ENCODE measurements at regions not wholly inside any gene's neighbourhood (a gene's known extent, or its start where the extent isn't known, plus 50 kb on each side); places are given as distances from the start of the nearest gene placed in this dataset.
A peak's percentile ranks its signal among the peaks of the same experiment; 100 is the strongest.

DNA sequence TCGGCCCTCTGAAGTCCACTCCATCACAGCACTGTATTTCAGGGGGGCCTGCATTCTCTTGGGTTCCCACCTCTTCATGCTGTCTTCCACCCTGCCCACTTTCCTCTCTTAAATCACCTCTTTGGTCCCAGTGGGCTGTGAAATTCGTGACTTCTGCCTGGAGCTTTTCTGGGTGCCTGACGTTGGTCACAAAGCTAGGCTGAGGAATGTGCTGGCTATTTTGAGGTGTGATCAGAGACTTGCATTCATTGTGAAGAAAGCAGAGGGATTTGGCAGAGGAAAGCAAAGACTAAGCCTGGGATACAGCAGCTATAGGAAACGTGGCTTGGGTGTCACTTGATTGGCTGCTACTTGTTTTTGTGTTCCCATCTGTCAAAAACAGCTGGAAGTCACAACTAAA lies 202.5 kb downstream of the SATB1 start:
- Histone ChIP-seq H3K4me2 (ENCODE audit: unreplicated experiment) (no peak overlapping the region), H3K27me3 (replicated peaks; ENCODE audit: insufficient read depth) (no peaks in the 10 kb centered on the region), H3K9ac (no peak overlapping the region), H3K9me3 (ENCODE audit: low read depth) (no peaks in the 10 kb centered on the region), H4K20me1 (ENCODE audit: insufficient read depth) (no peaks in the 10 kb centered on the region), H3K36me3 (ENCODE audit: low read depth) (no peaks in the 10 kb centered on the region), H3K4me3 (no peak overlapping the region), H3K9me2 (ENCODE audit: insufficient read depth) (peaks cover 4% of the 10 kb centered on the region; the same call in 1 of the 2 replicates), H3K27ac (no peak overlapping the region), H3F3A (ENCODE audit: insufficient read depth) (no peaks in the 10 kb centered on the region), H3K79me2 (ENCODE audit: insufficient read depth) (no peaks in the 10 kb centered on the region), H3K4me1 (ENCODE audit: insufficient read depth) (no peaks in the 10 kb centered on the region), H2AFZ (no peak overlapping the region)
- in situ Hi-C loops (cut with MboI), result no loop called here
- TF ChIP-seq EZH2 (IDR thresholded peaks at IDR 0.05; ENCODE audit: insufficient read depth, poor library complexity, severe bottlenecking) (no peak), EZH2phosphoT487 (IDR thresholded peaks at IDR 0.05; ENCODE audit: insufficient read depth, low read depth) (no peak)
- WGBS, 2 experiments (ENCODE audit: low coverage in 1 of 2, low lambda C conversion rate in 2 of 2, missing lambda C conversion rate in 2 of 2), result 8 to 9% methylated on average over 4 of the region's 4 CpGs
- DNase-seq, result no peak

DNA sequence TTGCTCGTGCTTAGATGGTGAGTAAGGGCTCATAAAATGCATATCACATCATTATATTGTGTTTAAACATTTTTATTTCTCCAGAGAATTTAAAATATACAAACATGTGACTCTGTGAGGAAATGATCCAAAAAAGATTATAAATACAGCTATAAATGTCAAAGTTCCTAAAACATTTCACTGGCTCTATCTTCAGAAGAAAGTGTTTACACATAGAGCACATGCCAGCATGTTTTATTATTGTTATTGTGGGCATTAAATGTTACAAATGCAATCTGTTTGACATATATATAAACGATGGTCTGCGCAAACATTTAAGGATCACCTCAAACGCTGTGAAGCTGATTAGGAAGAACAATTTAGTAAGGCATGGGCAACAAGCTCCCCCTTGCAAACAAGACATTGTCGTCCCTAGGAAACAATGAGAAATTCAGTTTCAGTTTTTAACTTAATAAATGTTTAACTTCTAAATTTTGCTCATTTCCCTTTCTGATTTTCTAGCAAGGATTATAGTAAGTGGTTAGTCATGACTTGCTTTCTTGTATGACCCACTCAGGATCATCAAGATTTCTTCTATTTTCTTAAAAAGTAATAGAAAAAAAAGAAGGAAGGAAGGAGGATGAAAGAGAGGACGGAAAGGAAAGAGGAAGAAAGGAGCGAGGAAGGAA lies 207.5 kb downstream of the SATB1 start:
- Histone ChIP-seq H3K4me3 (no peak overlapping the region), H3K9ac (no peak overlapping the region), H3K4me1 (ENCODE audit: insufficient read depth) (no peaks in the 10 kb centered on the region), H3K79me2 (ENCODE audit: insufficient read depth) (no peaks in the 10 kb centered on the region), H3K4me2 (ENCODE audit: unreplicated experiment) (no peak overlapping the region), H2AFZ (peak overlapping the region; percentile 34; the same call in 1 of the 2 replicates), H3K9me2 (ENCODE audit: insufficient read depth) (no peaks in the 10 kb centered on the region), H4K20me1 (ENCODE audit: insufficient read depth) (no peaks in the 10 kb centered on the region), H3K27me3 (replicated peaks; ENCODE audit: insufficient read depth) (no peaks in the 10 kb centered on the region), H3K36me3 (ENCODE audit: low read depth) (no peaks in the 10 kb centered on the region), H3K9me3 (ENCODE audit: low read depth) (no peaks in the 10 kb centered on the region), H3K27ac (no peak overlapping the region), H3F3A (ENCODE audit: insufficient read depth) (no peaks in the 10 kb centered on the region)
- TF ChIP-seq EZH2phosphoT487 (IDR thresholded peaks at IDR 0.05; ENCODE audit: insufficient read depth, low read depth), result no peak
- no peak for TF ChIP-seq EZH2 (IDR thresholded peaks at IDR 0.05; ENCODE audit: insufficient read depth, poor library complexity, severe bottlenecking)
- DNase-seq, result no peak
- in situ Hi-C loops (cut with MboI), result no loop called here
- 34 to 35% methylated on average over 7 of the region's 7 CpGs for WGBS, 2 experiments (ENCODE audit: low coverage in 1 of 2, low lambda C conversion rate in 2 of 2, missing lambda C conversion rate in 2 of 2)

DNA sequence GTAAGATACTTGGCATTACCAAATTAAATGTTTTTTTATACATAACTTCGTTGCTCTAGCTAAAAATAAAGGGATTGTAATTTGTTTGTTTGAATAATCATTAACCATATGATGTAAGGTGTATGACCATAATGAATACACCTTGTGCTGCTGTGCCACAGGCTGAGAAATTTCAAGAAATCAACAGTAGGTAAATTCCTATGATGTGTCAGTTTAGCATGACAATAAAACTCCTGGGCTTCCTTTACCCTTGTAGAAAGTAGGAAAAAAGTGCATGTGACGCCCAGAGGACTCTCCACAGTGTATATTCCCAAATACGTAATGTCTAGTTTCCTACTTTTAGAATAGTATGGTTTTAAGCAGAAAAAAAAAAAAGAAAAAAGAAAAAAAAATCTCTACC lies 208.1 kb downstream of the SATB1 start:
- no peaks in the 10 kb centered on the region for H3F3A ChIP-seq (ENCODE audit: insufficient read depth)
- no peak overlapping the region for H3K27ac ChIP-seq
- H3K79me2 ChIP-seq (ENCODE audit: insufficient read depth), result no peaks in the 10 kb centered on the region
- no peak overlapping the region for H3K4me2 ChIP-seq (ENCODE audit: unreplicated experiment)
- no peaks in the 10 kb centered on the region for H3K36me3 ChIP-seq (ENCODE audit: low read depth)
- no peak overlapping the region for H3K9ac ChIP-seq
- no peak overlapping the region for H2AFZ ChIP-seq
- WGBS, 2 experiments (ENCODE audit: low coverage in 1 of 2, low lambda C conversion rate in 2 of 2, missing lambda C conversion rate in 2 of 2), result 31 to 34% methylated on average over 3 of the region's 3 CpGs
- no peaks in the 10 kb centered on the region for H3K9me3 ChIP-seq (ENCODE audit: low read depth)
- no peaks in the 10 kb centered on the region for H3K27me3 ChIP-seq (replicated peaks; ENCODE audit: insufficient read depth)
- DNase-seq, result no peak
- no peak overlapping the region for H3K4me3 ChIP-seq
- no peaks in the 10 kb centered on the region for H3K9me2 ChIP-seq (ENCODE audit: insufficient read depth)
- in situ Hi-C loops (cut with MboI), result no loop called here
- no peak for TF ChIP-seq EZH2 (IDR thresholded peaks at IDR 0.05; ENCODE audit: insufficient read depth, poor library complexity, severe bottlenecking)
- no peak for TF ChIP-seq EZH2phosphoT487 (IDR thresholded peaks at IDR 0.05; ENCODE audit: insufficient read depth, low read depth)
- no peaks in the 10 kb centered on the region for H3K4me1 ChIP-seq (ENCODE audit: insufficient read depth)
- H4K20me1 ChIP-seq (ENCODE audit: insufficient read depth), result no peaks in the 10 kb centered on the region

DNA sequence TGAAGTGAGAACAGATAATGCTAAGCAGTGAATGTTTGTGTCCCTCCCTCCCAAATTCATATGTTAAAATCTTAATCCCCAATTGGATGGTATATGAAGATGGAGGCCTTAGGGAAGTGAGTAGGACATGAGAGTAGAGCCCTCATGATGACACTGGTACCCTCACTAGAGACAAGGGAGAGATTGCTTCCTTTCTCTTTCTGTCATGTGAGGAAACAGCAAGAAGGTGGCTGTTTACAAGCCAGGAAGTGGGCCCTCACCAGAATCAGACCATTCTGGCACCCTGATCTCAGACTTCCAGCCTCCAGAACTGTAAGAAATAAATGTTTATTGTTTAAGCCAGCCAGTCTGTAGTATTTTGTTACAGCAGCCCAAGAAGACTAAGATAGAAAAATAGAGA lies 209.5 kb downstream of the SATB1 start:
- TF ChIP-seq EZH2phosphoT487 (IDR thresholded peaks at IDR 0.05; ENCODE audit: insufficient read depth, low read depth) (no peak), EZH2 (IDR thresholded peaks at IDR 0.05; ENCODE audit: insufficient read depth, poor library complexity, severe bottlenecking) (no peak)
- Histone ChIP-seq H3K27ac (no peak overlapping the region), H3K4me2 (ENCODE audit: unreplicated experiment) (no peak overlapping the region), H3F3A (ENCODE audit: insufficient read depth) (no peaks in the 10 kb centered on the region), H3K9me2 (ENCODE audit: insufficient read depth) (no peaks in the 10 kb centered on the region), H4K20me1 (ENCODE audit: insufficient read depth) (no peaks in the 10 kb centered on the region), H3K9ac (no peak overlapping the region), H3K79me2 (ENCODE audit: insufficient read depth) (no peaks in the 10 kb centered on the region), H2AFZ (no peak overlapping the region), H3K4me1 (ENCODE audit: insufficient read depth) (no peaks in the 10 kb centered on the region), H3K36me3 (ENCODE audit: low read depth) (no peaks in the 10 kb centered on the region), H3K9me3 (ENCODE audit: low read depth) (no peaks in the 10 kb centered on the region), H3K4me3 (no peak overlapping the region), H3K27me3 (replicated peaks; ENCODE audit: insufficient read depth) (no peaks in the 10 kb centered on the region)
- DNase-seq, result no peak
- in situ Hi-C loops (cut with MboI), result no loop called here

DNA sequence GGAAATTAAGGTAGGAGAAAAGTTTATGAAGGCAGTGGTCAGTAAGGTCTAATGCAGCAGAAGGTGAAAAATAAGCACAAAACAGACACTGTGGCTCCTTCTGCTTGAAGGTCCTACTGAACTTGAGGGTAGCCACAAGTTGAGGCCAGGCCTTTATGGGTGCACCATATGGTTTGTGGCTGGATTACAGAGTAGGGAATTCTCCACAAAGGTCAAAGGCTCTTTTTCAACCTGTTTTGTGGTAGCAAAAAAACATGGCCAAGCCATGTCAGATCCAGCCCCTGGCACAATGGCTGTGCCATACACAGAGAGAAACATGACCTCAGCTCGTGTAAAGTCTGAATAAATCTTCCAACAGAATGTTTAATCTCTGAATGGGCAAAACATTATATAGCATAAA lies 214.0 kb downstream of the SATB1 start:
- Histone ChIP-seq H3K4me3 (no peak overlapping the region), H2AFZ (no peak overlapping the region), H3K27ac (no peak overlapping the region), H3K4me1 (ENCODE audit: insufficient read depth) (no peaks in the 10 kb centered on the region), H3K9me3 (ENCODE audit: low read depth) (no peaks in the 10 kb centered on the region), H3K4me2 (ENCODE audit: unreplicated experiment) (no peak overlapping the region), H3F3A (ENCODE audit: insufficient read depth) (no peaks in the 10 kb centered on the region), H3K9me2 (ENCODE audit: insufficient read depth) (no peaks in the 10 kb centered on the region), H4K20me1 (ENCODE audit: insufficient read depth) (no peaks in the 10 kb centered on the region), H3K9ac (no peak overlapping the region), H3K36me3 (ENCODE audit: low read depth) (no peaks in the 10 kb centered on the region), H3K79me2 (ENCODE audit: insufficient read depth) (no peaks in the 10 kb centered on the region), H3K27me3 (replicated peaks; ENCODE audit: insufficient read depth) (no peaks in the 10 kb centered on the region)
- DNase-seq, result no peak
- WGBS, 2 experiments (ENCODE audit: low coverage in 1 of 2, low lambda C conversion rate in 2 of 2, missing lambda C conversion rate in 2 of 2), result 38 to 43% methylated on average over 1 of the region's 1 CpG
- TF ChIP-seq EZH2phosphoT487 (IDR thresholded peaks at IDR 0.05; ENCODE audit: insufficient read depth, low read depth) (no peak), EZH2 (IDR thresholded peaks at IDR 0.05; ENCODE audit: insufficient read depth, poor library complexity, severe bottlenecking) (no peak)
- in situ Hi-C loops (cut with MboI), result no loop called here
